H1 (cell line): ENCODE measurements at regions not wholly inside any gene's neighbourhood (a gene's known extent, or its start where the extent isn't known, plus 50 kb on each side); places are given as distances from the start of the nearest gene placed in this dataset.

Experiments used
- ATF3 ChIP-seq: IDR thresholded peaks from 2 replicates; pipeline ENCODE4 v1.6.1; 2011; ENCODE audit warnings: low read depth, mild to moderate bottlenecking, low read length; ENCODE audit not compliant: insufficient read depth
- FOSL1 ChIP-seq: IDR thresholded peaks from 2 replicates; pipeline ENCODE4 v1.6.1; 2011; ENCODE audit warnings: mild to moderate bottlenecking, low read depth, low read length, moderate library complexity; ENCODE audit not compliant: insufficient read depth
- GTF2F1 ChIP-seq: IDR thresholded peaks from 2 replicates; pipeline ENCODE4 v1.6.1; 2012; ENCODE audit warnings: low read depth, low read length, improper control_type of control experiment, borderline replicate concordance
- SP1 ChIP-seq: IDR thresholded peaks from 2 replicates; pipeline ENCODE4 v1.6.1; 2011; ENCODE audit warnings: low read depth, low read length
- SUZ12 ChIP-seq: fragments of 200-600 bp; sonication (generic); IDR thresholded peaks from 2 replicates; pipeline ENCODE4 v1.6.1; 2012; ENCODE audit warnings: mild to moderate bottlenecking, inconsistent platforms, low read length, moderate library complexity, mixed read lengths
- TAF1 ChIP-seq: IDR thresholded peaks from 2 replicates; pipeline ENCODE4 v1.6.1; 2011; ENCODE audit warnings: mild to moderate bottlenecking, low read depth, low read length
- TBP ChIP-seq: IDR thresholded peaks from 2 replicates; pipeline ENCODE4 v1.6.1; 2011; ENCODE audit warnings: low read depth, low read length, improper control_type of control experiment
- TF ChIP-seq, protein P1 (sequence below), 3 experiments: IDR thresholded peaks; 1 replicate in 2 of 3; 2 replicates in 1 of 3; pipeline versions ENCODE4 v1.5.1 to v1.6.1; 2011; ENCODE audit warnings: low read length in 3 of 3, mild to moderate bottlenecking in 3 of 3, inconsistent platforms in 2 of 3, low read depth in 1 of 3, moderate library complexity in 1 of 3; ENCODE audit not compliant: insufficient read depth in 1 of 3; ENCODE audit errors: control extremely low read depth in 1 of 3
- TF ChIP-seq, protein P2 (sequence below): IDR thresholded peaks from 2 replicates; pipeline ENCODE4 v1.6.1; 2012; ENCODE audit warnings: inconsistent platforms

- TF ChIP-seq GTF2F1: no peak
- TF ChIP-seq SUZ12: no peak
- TF ChIP-seq TBP: no peak
- no peak for TF ChIP-seq FOSL1
- TF ChIP-seq SP1: no peak
- no peak for TF ChIP-seq TAF1
- TF ChIP-seq, protein P1, sequence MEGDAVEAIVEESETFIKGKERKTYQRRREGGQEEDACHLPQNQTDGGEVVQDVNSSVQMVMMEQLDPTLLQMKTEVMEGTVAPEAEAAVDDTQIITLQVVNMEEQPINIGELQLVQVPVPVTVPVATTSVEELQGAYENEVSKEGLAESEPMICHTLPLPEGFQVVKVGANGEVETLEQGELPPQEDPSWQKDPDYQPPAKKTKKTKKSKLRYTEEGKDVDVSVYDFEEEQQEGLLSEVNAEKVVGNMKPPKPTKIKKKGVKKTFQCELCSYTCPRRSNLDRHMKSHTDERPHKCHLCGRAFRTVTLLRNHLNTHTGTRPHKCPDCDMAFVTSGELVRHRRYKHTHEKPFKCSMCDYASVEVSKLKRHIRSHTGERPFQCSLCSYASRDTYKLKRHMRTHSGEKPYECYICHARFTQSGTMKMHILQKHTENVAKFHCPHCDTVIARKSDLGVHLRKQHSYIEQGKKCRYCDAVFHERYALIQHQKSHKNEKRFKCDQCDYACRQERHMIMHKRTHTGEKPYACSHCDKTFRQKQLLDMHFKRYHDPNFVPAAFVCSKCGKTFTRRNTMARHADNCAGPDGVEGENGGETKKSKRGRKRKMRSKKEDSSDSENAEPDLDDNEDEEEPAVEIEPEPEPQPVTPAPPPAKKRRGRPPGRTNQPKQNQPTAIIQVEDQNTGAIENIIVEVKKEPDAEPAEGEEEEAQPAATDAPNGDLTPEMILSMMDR (IDR thresholded peaks at IDR 0.05; ENCODE audit: control extremely low read depth in 1 of 3, insufficient read depth in 1 of 3, low read depth in 1 of 3, low read length in 3 of 3): no peak
- TF ChIP-seq ATF3: no peak
- TF ChIP-seq, protein P2, sequence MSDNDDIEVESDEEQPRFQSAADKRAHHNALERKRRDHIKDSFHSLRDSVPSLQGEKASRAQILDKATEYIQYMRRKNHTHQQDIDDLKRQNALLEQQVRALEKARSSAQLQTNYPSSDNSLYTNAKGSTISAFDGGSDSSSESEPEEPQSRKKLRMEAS: no peak
These were observed 216.1 kb downstream of the ENGASE start for GRCh38 chr17:79290726-79291125.
